ENCODE measurements at regions not wholly inside any gene's neighbourhood (a gene's known extent, or its start where the extent isn't known, plus 50 kb on each side); places are given as distances from the start of the nearest gene placed in this dataset.

DNA sequence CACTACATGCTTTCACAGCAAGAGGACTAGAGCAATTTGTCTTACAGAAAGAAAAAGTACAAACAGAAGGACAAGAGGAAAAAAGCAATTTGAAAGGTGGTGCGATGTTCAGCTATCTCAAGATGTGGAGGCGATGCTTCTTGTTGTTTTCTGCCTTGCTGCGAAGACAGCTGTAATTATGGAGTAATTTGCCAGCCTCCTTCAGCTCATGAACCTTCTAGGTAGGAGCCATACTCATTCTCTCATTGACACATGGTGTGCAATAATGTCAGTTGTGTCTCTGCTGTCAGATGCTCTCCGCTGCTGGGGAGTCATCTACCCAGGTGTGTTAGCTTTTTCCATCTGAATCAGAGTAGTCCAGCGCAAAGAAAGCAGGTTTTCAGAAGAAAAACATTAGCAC lies 424.5 kb downstream of the NR2F1-AS1 start:
- 57% methylated on average over 5 of the region's 5 CpGs for WGBS (ENCODE audit: insufficient coverage, insufficient replicate concordance, low lambda C conversion rate, missing lambda C conversion rate)
- ChIA-PET SMC1A (ENCODE audit: uncharacterized antibody, unreplicated experiment) (no interaction called here), POLR2A (no interaction called here), RAD21 (ENCODE audit: unreplicated experiment) (no interaction called here), CTCF (no interaction called here)
- Histone ChIP-seq H3K4me2 (ENCODE audit: control insufficient read depth, insufficient read depth) (no peak overlapping the region), H2AFZ (ENCODE audit: control insufficient read depth, low read depth, low read length) (no peak overlapping the region), H4K20me1 (ENCODE audit: control insufficient read depth, insufficient read depth) (no peaks in the 10 kb centered on the region), H3K79me2 (ENCODE audit: control insufficient read depth, insufficient read depth, low read length) (no peaks in the 10 kb centered on the region), H3K36me3 (ENCODE audit: control insufficient read depth in 2 of 2, insufficient read depth in 2 of 2, low read length in 1 of 2) (no peaks in the 10 kb centered on the region), H3K4me3 (no peak overlapping the region), H3K9ac (ENCODE audit: control insufficient read depth, insufficient read depth, low read length) (no peak overlapping the region), H3K4me1 (ENCODE audit: control insufficient read depth, insufficient read depth, low read length) (no peaks in the 10 kb centered on the region), H3K27me3 (replicated peaks in 1 of 2; ENCODE audit: control insufficient read depth in 2 of 2, insufficient read depth in 2 of 2, low read length in 1 of 2) (no peaks in the 10 kb centered on the region), H3K9me3 (replicated peaks; ENCODE audit: control insufficient read depth, insufficient read depth, low read length) (no peaks in the 10 kb centered on the region), H3K27ac (ENCODE audit: control insufficient read depth, insufficient read depth) (no peak overlapping the region)
- ATAC-seq: no peak
- no peak for DNase-seq (ENCODE audit: low read depth, low spot score)
- FAIRE-seq: no peak
- TF ChIP-seq ASH2L (IDR thresholded peaks at IDR 0.05; ENCODE audit: borderline replicate concordance, low read depth) (no peak), TBL1XR1 (IDR thresholded peaks at IDR 0.05; ENCODE audit: low read depth, low read length) (no peak), SREBF2 (IDR thresholded peaks at IDR 0.05; ENCODE audit: low read length) (no peak)
- intact Hi-C loops (cut with micrococcal nuclease; ENCODE audit: unreplicated experiment) (no loop called here), in situ Hi-C loops (cut with MboI) (no loop called here)
- no TSS peak for BruUV-seq (replicated peaks)

DNA sequence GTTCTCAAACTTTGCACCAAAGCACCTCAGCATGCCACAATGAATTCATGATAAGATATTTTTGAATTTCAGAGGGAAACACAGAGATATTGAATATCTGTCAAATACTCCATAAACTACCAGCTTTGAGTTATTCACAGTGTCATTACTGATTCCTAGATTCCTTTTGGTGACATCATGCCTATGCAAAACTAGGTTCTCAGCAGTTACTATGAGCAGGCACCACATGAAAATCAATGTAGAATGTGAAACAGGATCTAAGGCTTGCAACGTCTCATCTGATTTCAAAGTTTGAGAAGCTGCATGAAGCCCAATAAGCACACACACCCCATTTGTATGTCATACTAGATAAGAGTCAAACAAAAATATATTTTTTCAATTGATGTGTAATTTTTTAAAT lies 426.5 kb downstream of the NR2F1-AS1 start:
- no peak for FAIRE-seq
- in situ Hi-C loops (cut with MboI) (no loop called here), intact Hi-C loops (cut with micrococcal nuclease; ENCODE audit: unreplicated experiment) (no loop called here)
- H3K4me1 ChIP-seq (ENCODE audit: control insufficient read depth, insufficient read depth, low read length): no peaks in the 10 kb centered on the region
- no peak for DNase-seq (ENCODE audit: low read depth, low spot score)
- no peaks in the 10 kb centered on the region for H3K36me3 ChIP-seq (ENCODE audit: control insufficient read depth in 2 of 2, insufficient read depth in 2 of 2, low read length in 1 of 2)
- 0% methylated on average over 1 of the region's 1 CpG for WGBS (ENCODE audit: insufficient coverage, insufficient replicate concordance, low lambda C conversion rate, missing lambda C conversion rate)
- H3K9me3 ChIP-seq (replicated peaks; ENCODE audit: control insufficient read depth, insufficient read depth, low read length): no peaks in the 10 kb centered on the region
- no peak for TF ChIP-seq RUNX3 (IDR thresholded peaks at IDR 0.05; ENCODE audit: low read length)
- BruUV-seq (replicated peaks): no TSS peak
- ChIA-PET SMC1A (ENCODE audit: uncharacterized antibody, unreplicated experiment) (no interaction called here), CTCF (interaction anchor here (1.8 kb wide), 1 partner anchor 11 kb away, joined by 5 read pairs; no protein-coding TSS in a partner anchor), RAD21 (ENCODE audit: unreplicated experiment) (no interaction called here), POLR2A (no interaction called here)
- H3K27me3 ChIP-seq (replicated peaks in 1 of 2; ENCODE audit: control insufficient read depth in 2 of 2, insufficient read depth in 2 of 2, low read length in 1 of 2): no peaks in the 10 kb centered on the region
- H2AFZ ChIP-seq (ENCODE audit: control insufficient read depth, low read depth, low read length): no peak overlapping the region
- H3K27ac ChIP-seq (ENCODE audit: control insufficient read depth, insufficient read depth): no peak overlapping the region
- no peaks in the 10 kb centered on the region for H3K79me2 ChIP-seq (ENCODE audit: control insufficient read depth, insufficient read depth, low read length)
- no peaks in the 10 kb centered on the region for H4K20me1 ChIP-seq (ENCODE audit: control insufficient read depth, insufficient read depth)
- H3K4me3 ChIP-seq: no peak overlapping the region
- H3K4me2 ChIP-seq (ENCODE audit: control insufficient read depth, insufficient read depth): no peak overlapping the region
- H3K9ac ChIP-seq (ENCODE audit: control insufficient read depth, insufficient read depth, low read length): no peak overlapping the region
- ATAC-seq: no peak

Data from GM12878 (cell line).